ENCODE measurements at regions not wholly inside any gene's neighbourhood (a gene's known extent, or its start where the extent isn't known, plus 50 kb on each side); places are given as distances from the start of the nearest gene placed in this dataset.
A peak's percentile ranks its signal among the peaks of the same experiment; 100 is the strongest.

- Histone ChIP-seq H2BK5ac (ENCODE audit: low read length) (no peak overlapping the region), H2BK12ac (ENCODE audit: low read length) (no peak overlapping the region), H3K4ac (ENCODE audit: low read length) (no peak overlapping the region), H3K79me1 (ENCODE audit: low read depth, low read length) (no peaks in the 10 kb centered on the region), H4K8ac (ENCODE audit: low read depth, low read length) (no peak overlapping the region), H4K91ac (ENCODE audit: low read depth, low read length, poor library complexity) (no peak overlapping the region), H2AK5ac (ENCODE audit: low read depth, low read length) (no peak overlapping the region), H3K36me3 (replicated peaks in 1 of 2; ENCODE audit: control insufficient read depth in 2 of 2, insufficient read depth in 2 of 2, low read length in 2 of 2) (no peaks in the 10 kb centered on the region), H3K27me3 (ENCODE audit: control insufficient read depth in 3 of 3, insufficient read depth in 3 of 3, low read depth in 1 of 3, low read length in 3 of 3) (peaks cover 0 to 4% (median 0%) of the 10 kb centered on the region in 3 experiments), H3K14ac (ENCODE audit: low read length) (no peak overlapping the region), H2BK120ac (ENCODE audit: low read depth, low read length) (no peak overlapping the region), H3K4me1 (ENCODE audit: control insufficient read depth in 2 of 2, insufficient read depth in 1 of 2, low read depth in 1 of 2, low read length in 2 of 2) (peaks cover 4 to 8% of the 10 kb centered on the region in 2 donors), H3K23ac (ENCODE audit: low read depth, low read length, poor library complexity) (no peak overlapping the region), H3K4me2 (ENCODE audit: insufficient read depth, low read length, poor library complexity, severe bottlenecking) (no peak overlapping the region), H2AFZ (ENCODE audit: low read length) (no peak overlapping the region), H3K4me3 (ENCODE audit: low read length in 2 of 2) (no peak overlapping the region), H3K9ac (ENCODE audit: low read depth, low read length, poor library complexity) (no peak overlapping the region), H3K18ac (ENCODE audit: low read length) (no peak overlapping the region), H2BK15ac (ENCODE audit: low read length) (no peak overlapping the region), H3K9me3 (replicated peaks in 1 of 2; ENCODE audit: control insufficient read depth in 2 of 2, insufficient read depth in 1 of 2, low read depth in 1 of 2, low read length in 2 of 2) (no peaks in the 10 kb centered on the region), H3K27ac (replicated peaks; ENCODE audit: low read length) (no peak overlapping the region)
- WGBS, 2 donors (ENCODE audit: extremely low coverage in 2 of 2, insufficient read length in 2 of 2, insufficient replicate concordance in 1 of 2) = no CpG with 5 or more reads among the region's 2 CpGs
- no peak for DNase-seq (ENCODE audit: low spot score)
Measured at GRCh38 chr15:53401503-53401902, 358.0 kb downstream of the WDR72 start.

- Histone ChIP-seq H3K9me3 (replicated peaks in 1 of 2; ENCODE audit: control insufficient read depth in 2 of 2, insufficient read depth in 1 of 2, low read depth in 1 of 2, low read length in 2 of 2) (no peaks in the 10 kb centered on the region), H3K4me3 (ENCODE audit: low read length in 2 of 2) (peak overlapping the region in 1 of 2 donors; percentile 32), H2BK120ac (ENCODE audit: low read depth, low read length) (no peak overlapping the region), H2BK15ac (ENCODE audit: low read length) (no peak overlapping the region), H3K4me1 (ENCODE audit: control insufficient read depth in 2 of 2, insufficient read depth in 1 of 2, low read depth in 1 of 2, low read length in 2 of 2) (peaks cover 4 to 8% of the 10 kb centered on the region in 2 donors), H3K14ac (ENCODE audit: low read length) (no peak overlapping the region), H2AFZ (ENCODE audit: low read length) (no peak overlapping the region), H3K36me3 (replicated peaks in 1 of 2; ENCODE audit: control insufficient read depth in 2 of 2, insufficient read depth in 2 of 2, low read length in 2 of 2) (no peaks in the 10 kb centered on the region), H3K4ac (ENCODE audit: low read length) (no peak overlapping the region), H3K4me2 (ENCODE audit: insufficient read depth, low read length, poor library complexity, severe bottlenecking) (no peak overlapping the region), H3K23ac (ENCODE audit: low read depth, low read length, poor library complexity) (no peak overlapping the region), H3K9ac (ENCODE audit: low read depth, low read length, poor library complexity) (no peak overlapping the region), H3K18ac (ENCODE audit: low read length) (peak overlapping the region; percentile 79), H3K27ac (replicated peaks; ENCODE audit: low read length) (no peak overlapping the region), H2AK5ac (ENCODE audit: low read depth, low read length) (no peak overlapping the region), H4K91ac (ENCODE audit: low read depth, low read length, poor library complexity) (no peak overlapping the region), H3K27me3 (ENCODE audit: control insufficient read depth in 3 of 3, insufficient read depth in 3 of 3, low read depth in 1 of 3, low read length in 3 of 3) (peaks cover 0 to 4% (median 0%) of the 10 kb centered on the region in 3 experiments), H3K79me1 (ENCODE audit: low read depth, low read length) (no peaks in the 10 kb centered on the region), H2BK5ac (ENCODE audit: low read length) (no peak overlapping the region), H4K8ac (ENCODE audit: low read depth, low read length) (no peak overlapping the region), H2BK12ac (ENCODE audit: low read length) (no peak overlapping the region)
- WGBS, 2 donors (ENCODE audit: extremely low coverage in 2 of 2, insufficient read length in 2 of 2, insufficient replicate concordance in 1 of 2) = no CpG with 5 or more reads among the region's 5 CpGs
- DNase-seq (ENCODE audit: low spot score) = no peak
Measured at GRCh38 chr15:53400986-53401385, 358.5 kb downstream of the WDR72 start.

- Histone ChIP-seq H2BK5ac (ENCODE audit: low read length) (no peak overlapping the region), H2BK120ac (ENCODE audit: low read depth, low read length) (no peak overlapping the region), H3K4me3 (ENCODE audit: low read length in 2 of 2) (no peak overlapping the region), H3K4me1 (ENCODE audit: control insufficient read depth in 2 of 2, insufficient read depth in 1 of 2, low read depth in 1 of 2, low read length in 2 of 2) (peaks cover 0 to 8% of the 10 kb centered on the region in 2 donors), H2AK5ac (ENCODE audit: low read depth, low read length) (no peak overlapping the region), H4K8ac (ENCODE audit: low read depth, low read length) (no peak overlapping the region), H3K27me3 (ENCODE audit: control insufficient read depth in 3 of 3, insufficient read depth in 3 of 3, low read depth in 1 of 3, low read length in 3 of 3) (peaks cover 0 to 4% (median 0%) of the 10 kb centered on the region in 3 experiments), H2BK12ac (ENCODE audit: low read length) (no peak overlapping the region), H3K9me3 (replicated peaks in 1 of 2; ENCODE audit: control insufficient read depth in 2 of 2, insufficient read depth in 1 of 2, low read depth in 1 of 2, low read length in 2 of 2) (no peaks in the 10 kb centered on the region), H2AFZ (ENCODE audit: low read length) (no peak overlapping the region), H3K36me3 (replicated peaks in 1 of 2; ENCODE audit: control insufficient read depth in 2 of 2, insufficient read depth in 2 of 2, low read length in 2 of 2) (no peaks in the 10 kb centered on the region), H3K14ac (ENCODE audit: low read length) (no peak overlapping the region), H3K4me2 (ENCODE audit: insufficient read depth, low read length, poor library complexity, severe bottlenecking) (no peak overlapping the region), H3K27ac (replicated peaks; ENCODE audit: low read length) (no peak overlapping the region), H2BK15ac (ENCODE audit: low read length) (no peak overlapping the region), H3K9ac (ENCODE audit: low read depth, low read length, poor library complexity) (no peak overlapping the region), H3K4ac (ENCODE audit: low read length) (no peak overlapping the region), H3K23ac (ENCODE audit: low read depth, low read length, poor library complexity) (no peak overlapping the region), H4K91ac (ENCODE audit: low read depth, low read length, poor library complexity) (no peak overlapping the region), H3K79me1 (ENCODE audit: low read depth, low read length) (no peaks in the 10 kb centered on the region), H3K18ac (ENCODE audit: low read length) (no peak overlapping the region)
- DNase-seq (ENCODE audit: low spot score) = no peak
- WGBS, 2 donors (ENCODE audit: extremely low coverage in 2 of 2, insufficient read length in 2 of 2, insufficient replicate concordance in 1 of 2) = no CpG with 5 or more reads among the region's 3 CpGs
Measured at GRCh38 chr15:53397041-53397616, 362.3 kb downstream of the WDR72 start.

GRCh38 chr15:53395871-53396270, 363.6 kb downstream of the WDR72 start:
- Histone ChIP-seq H4K8ac (ENCODE audit: low read depth, low read length) (no peak overlapping the region), H4K91ac (ENCODE audit: low read depth, low read length, poor library complexity) (no peak overlapping the region), H3K27ac (replicated peaks; ENCODE audit: low read length) (no peak overlapping the region), H3K4me2 (ENCODE audit: insufficient read depth, low read length, poor library complexity, severe bottlenecking) (no peak overlapping the region), H2BK5ac (ENCODE audit: low read length) (no peak overlapping the region), H3K18ac (ENCODE audit: low read length) (no peak overlapping the region), H3K14ac (ENCODE audit: low read length) (no peak overlapping the region), H3K4me3 (ENCODE audit: low read length in 2 of 2) (no peak overlapping the region), H3K36me3 (replicated peaks in 1 of 2; ENCODE audit: control insufficient read depth in 2 of 2, insufficient read depth in 2 of 2, low read length in 2 of 2) (no peaks in the 10 kb centered on the region), H2BK12ac (ENCODE audit: low read length) (no peak overlapping the region), H3K4me1 (ENCODE audit: control insufficient read depth in 2 of 2, insufficient read depth in 1 of 2, low read depth in 1 of 2, low read length in 2 of 2) (peaks cover 0 to 6% of the 10 kb centered on the region in 2 donors), H3K79me1 (ENCODE audit: low read depth, low read length) (no peaks in the 10 kb centered on the region), H3K23ac (ENCODE audit: low read depth, low read length, poor library complexity) (no peak overlapping the region), H2AK5ac (ENCODE audit: low read depth, low read length) (no peak overlapping the region), H3K27me3 (ENCODE audit: control insufficient read depth in 3 of 3, insufficient read depth in 3 of 3, low read depth in 1 of 3, low read length in 3 of 3) (peaks cover 0 to 4% (median 0%) of the 10 kb centered on the region in 3 experiments), H2BK120ac (ENCODE audit: low read depth, low read length) (no peak overlapping the region), H3K9me3 (replicated peaks in 1 of 2; ENCODE audit: control insufficient read depth in 2 of 2, insufficient read depth in 1 of 2, low read depth in 1 of 2, low read length in 2 of 2) (no peaks in the 10 kb centered on the region), H2AFZ (ENCODE audit: low read length) (no peak overlapping the region), H2BK15ac (ENCODE audit: low read length) (no peak overlapping the region), H3K9ac (ENCODE audit: low read depth, low read length, poor library complexity) (no peak overlapping the region), H3K4ac (ENCODE audit: low read length) (no peak overlapping the region)
- WGBS, 2 donors (ENCODE audit: extremely low coverage in 2 of 2, insufficient read length in 2 of 2, insufficient replicate concordance in 1 of 2) = no CpG with 5 or more reads among the region's 2 CpGs
- DNase-seq (ENCODE audit: low spot score) = no peak
